ENCODE measurements at regions not wholly inside any gene's neighbourhood (a gene's known extent, or its start where the extent isn't known, plus 50 kb on each side); places are given as distances from the start of the nearest gene placed in this dataset.

DNA sequence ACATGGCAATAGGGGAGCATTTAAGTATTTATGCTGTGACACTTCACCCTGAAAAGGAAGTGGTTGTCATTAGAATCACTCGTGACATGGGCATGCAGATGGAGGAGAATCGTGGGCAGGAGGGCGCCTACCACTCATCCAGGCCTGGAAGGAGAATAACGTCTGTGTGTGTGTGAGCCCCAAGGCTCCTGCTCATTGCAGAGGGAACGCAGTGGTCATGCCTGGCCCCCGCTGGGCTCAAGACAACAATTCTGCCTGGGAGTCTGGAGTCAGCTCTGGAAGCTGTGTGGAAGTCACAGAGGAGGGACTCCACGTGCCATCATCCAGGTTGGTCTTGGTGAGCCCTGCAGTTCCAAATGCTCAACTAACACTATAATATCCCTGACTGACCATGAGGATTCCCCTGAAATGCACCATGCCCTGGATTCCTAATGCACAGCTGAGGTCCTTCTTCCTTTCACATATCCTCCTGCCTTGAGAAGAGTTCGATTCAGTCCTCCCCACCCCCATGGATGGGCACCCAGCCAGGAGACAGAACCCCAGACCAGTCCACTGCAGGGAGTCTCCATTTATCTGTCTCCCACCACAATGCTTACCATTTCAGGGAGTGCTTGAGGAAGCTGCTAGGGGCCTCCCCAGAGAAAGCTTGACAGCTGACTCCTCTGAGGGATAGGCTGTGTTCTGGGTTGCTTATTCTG is 446.9 kb upstream of the B3GAT1 start:
- TF ChIP-seq, protein P1, sequence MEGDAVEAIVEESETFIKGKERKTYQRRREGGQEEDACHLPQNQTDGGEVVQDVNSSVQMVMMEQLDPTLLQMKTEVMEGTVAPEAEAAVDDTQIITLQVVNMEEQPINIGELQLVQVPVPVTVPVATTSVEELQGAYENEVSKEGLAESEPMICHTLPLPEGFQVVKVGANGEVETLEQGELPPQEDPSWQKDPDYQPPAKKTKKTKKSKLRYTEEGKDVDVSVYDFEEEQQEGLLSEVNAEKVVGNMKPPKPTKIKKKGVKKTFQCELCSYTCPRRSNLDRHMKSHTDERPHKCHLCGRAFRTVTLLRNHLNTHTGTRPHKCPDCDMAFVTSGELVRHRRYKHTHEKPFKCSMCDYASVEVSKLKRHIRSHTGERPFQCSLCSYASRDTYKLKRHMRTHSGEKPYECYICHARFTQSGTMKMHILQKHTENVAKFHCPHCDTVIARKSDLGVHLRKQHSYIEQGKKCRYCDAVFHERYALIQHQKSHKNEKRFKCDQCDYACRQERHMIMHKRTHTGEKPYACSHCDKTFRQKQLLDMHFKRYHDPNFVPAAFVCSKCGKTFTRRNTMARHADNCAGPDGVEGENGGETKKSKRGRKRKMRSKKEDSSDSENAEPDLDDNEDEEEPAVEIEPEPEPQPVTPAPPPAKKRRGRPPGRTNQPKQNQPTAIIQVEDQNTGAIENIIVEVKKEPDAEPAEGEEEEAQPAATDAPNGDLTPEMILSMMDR (IDR thresholded peaks at IDR 0.05) = no peak
- TF ChIP-seq EZH2 (IDR thresholded peaks at IDR 0.05; ENCODE audit: borderline replicate concordance, insufficient read depth, low read depth, low read length, poor library complexity, severe bottlenecking) = no peak
